HG03520 (cell line): ENCODE measurements at regions not wholly inside any gene's neighbourhood (a gene's known extent, or its start where the extent isn't known, plus 50 kb on each side); places are given as distances from the start of the nearest gene placed in this dataset.

Experiments
- ATAC-seq: cut with Tn5 transposase; IDR thresholded peaks from one replicate; pipeline ENCODE4 v1.9.1; 2021; ENCODE audit warnings: mild to moderate bottlenecking, moderate library complexity; ENCODE audit not compliant: unreplicated experiment

- ATAC-seq = no peak
These were observed 112.4 kb upstream of the APC start for GRCh38 chr5:112625246-112625645.

DNA sequence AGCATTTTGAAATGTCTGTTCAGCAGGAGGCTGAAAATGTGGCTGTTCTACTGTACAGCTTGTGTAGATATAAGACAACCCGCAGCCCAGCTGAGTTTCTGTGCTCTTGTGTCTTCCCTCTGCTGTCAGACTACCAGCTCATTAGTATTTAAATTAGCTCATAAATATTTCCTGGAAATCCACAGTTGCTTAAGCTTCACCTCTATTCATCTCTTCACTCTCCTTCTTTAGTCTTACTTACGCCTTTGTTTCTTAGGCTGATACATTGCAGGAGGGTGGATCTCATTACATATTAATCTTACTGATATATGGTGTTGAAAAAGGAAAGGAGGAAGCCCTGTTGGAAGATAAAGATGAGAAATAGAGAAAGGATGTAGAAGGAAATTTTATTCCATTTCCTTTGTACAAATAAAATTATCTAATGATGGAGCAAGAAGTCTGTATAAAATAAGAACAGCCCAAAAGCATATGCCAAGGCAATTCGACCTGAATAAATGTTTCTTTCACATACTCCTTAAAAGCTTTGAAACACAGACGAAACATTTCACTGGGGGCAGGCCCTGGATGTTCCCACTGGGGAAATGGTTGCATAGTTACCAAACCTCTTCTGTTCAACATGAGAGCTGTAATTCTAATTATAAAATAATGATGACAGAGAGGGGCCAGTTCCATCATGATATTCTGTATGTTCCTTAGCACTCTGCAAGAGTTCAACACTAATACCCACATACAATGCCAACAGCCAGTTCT is 111.8 kb upstream of the APC start:
- ATAC-seq = no peak

GRCh38 chr5:112626715-112627114 is 111.0 kb upstream of the APC start:
- ATAC-seq = no peak

- ATAC-seq = no peak
These were observed 109.3 kb upstream of the APC start for GRCh38 chr5:112628214-112628980.

DNA sequence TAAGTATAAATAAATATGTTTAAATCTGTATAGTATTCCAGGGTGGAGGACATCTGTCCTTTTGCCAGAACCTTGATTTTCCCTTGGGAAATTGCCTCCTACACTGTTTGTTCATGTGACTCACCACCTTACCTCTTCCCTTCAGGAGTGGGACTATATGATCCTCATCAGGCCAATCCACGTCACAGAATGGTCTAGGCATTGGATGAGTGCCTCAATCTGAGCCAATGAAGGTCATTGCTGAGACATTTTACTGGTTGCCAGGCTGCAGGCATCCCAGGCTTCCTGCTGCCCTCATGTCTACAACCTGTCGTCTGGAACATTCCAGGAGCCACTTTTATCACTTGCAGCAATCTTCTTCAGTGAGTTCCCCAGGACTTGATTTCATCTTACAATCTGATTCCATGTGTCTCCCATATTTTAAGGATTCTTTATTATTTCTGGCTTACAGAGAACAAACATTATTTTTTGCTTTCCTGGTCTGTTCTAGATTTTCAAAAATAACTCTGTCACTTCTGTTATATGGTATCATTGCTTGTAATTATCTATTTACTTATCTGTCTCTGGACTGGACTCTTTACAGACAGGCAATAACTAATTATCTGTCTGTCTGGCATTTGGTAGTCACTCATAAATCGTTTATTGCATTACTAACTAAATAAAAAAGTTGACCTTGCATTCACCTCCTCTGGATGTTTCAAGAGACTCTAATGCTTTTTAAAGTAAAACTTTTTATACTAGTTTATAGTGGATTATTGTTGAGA is 107.3 kb upstream of the APC start:
- no peak for ATAC-seq

- ATAC-seq = no peak
These were observed 103.5 kb upstream of the APC start for GRCh38 chr5:112634166-112634565.

DNA sequence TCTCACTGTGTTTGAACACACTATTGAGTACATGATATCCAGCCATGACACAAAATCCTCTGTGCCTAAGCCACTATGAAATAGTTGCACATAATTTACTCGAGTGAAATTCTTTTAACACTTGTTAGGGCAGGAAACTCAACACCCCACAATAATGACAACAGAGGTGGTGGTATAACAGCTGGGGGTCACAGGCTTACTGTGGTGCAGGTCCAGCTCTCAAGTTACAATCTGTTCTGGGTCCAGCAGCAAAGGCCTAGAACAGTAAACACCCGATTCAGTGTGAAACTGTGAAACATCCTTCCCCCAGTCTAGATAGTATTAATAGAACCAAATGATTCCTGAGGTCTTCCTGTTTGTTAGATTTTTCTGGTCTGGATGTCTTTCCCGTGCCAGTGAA is 102.9 kb upstream of the APC start:
- no peak for ATAC-seq

GRCh38 chr5:112635276-112635675 is 102.4 kb upstream of the APC start:
- no peak for ATAC-seq

- no peak for ATAC-seq
These were observed 101.6 kb upstream of the APC start for GRCh38 chr5:112635771-112636731.

GRCh38 chr5:112636751-112637150 is 100.9 kb upstream of the APC start:
- ATAC-seq = no peak

DNA sequence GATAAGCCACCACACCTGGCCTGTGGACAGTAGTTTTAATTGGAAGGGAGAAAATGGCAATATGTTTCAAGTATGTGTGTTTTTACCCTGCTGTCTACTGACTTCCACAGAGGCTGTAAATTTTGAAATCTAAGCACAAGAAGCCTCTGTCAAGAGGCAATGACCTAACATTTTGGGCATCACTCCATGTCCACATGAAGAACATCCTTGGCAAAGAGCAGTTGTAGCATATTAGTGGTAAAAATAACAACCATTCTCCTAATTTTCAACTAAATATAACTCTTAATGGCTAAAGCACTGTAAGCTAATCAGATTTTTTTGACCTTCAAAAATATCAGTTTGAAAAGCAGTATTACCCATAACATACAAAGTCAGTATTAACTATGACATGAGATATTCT is 100.3 kb upstream of the APC start:
- ATAC-seq = no peak

DNA sequence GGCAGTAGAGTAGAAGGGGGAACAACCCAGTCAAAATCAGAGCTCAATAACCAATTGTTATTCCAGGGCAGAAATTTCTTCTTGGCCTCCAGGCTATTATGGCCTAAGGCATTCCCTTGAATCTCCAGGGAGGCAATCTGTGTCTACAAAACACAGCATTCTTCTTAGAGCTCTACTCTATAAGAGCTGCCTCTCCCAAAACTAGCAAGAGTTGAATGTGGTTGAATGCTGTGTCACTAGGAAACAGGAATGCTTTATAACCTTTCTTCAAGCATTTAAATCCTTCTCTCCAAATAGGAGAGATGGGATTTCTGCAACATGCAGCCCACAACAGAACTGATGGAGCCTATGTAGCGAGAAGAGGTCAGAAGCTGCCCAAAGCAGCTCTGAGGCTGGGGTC is 97.1 kb upstream of the APC start:
- no peak for ATAC-seq

GRCh38 chr5:112641515-112642110 is 96.1 kb upstream of the APC start:
- no peak for ATAC-seq

- ATAC-seq = no peak
These were observed 94.8 kb upstream of the APC start for GRCh38 chr5:112642885-112643284.

DNA sequence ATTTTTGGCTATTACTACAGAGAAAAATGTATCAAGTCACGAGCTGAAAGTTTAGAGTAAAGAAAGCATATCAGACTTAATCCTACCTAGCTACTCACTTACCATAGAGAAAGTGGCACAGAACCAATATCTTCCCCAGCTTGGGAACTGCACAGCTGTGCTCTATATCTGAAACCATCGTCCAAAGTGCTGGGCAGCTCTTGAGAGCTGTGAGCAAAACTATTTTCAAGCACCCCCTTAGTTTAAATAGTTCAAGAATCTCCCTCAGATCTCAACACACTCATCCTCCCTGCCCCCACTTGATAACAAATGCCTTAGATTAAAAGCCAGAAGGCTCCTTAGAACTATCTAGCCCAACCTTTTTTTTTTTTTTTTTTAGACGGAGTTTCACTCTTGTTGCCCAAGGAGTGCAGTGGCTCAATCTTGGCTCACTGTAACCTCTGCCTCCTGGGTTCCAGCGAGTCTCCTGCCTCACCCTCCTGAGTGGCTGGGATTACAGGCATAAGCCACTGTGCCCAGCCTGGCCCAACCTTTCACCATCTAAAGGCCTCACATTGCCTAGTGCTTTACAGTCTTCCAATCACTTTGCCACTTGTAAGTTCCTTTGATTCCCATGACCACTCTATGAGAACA is 94.2 kb upstream of the APC start:
- no peak for ATAC-seq

- ATAC-seq = no peak
These were observed 91.3 kb upstream of the APC start for GRCh38 chr5:112646139-112646936.

DNA sequence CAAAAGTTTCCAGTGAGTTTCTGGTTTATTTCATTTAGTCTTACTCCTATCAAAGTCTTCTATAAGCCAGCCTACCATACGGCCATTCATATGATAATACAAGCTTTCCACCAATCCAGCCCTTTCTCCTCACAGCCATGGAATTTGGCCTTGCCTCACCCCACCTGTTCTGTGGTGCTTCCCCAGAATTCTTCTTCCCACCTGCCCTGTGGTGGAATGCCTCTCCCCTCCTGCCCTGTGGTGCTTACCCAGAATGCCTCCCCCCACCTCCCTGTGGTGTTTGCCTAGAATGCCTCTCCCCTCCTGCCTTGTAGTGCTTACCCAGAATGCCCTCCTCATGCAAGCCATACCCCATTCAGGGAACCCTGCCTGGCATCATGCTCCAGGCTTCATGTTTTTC is 90.3 kb upstream of the APC start:
- no peak for ATAC-seq

DNA sequence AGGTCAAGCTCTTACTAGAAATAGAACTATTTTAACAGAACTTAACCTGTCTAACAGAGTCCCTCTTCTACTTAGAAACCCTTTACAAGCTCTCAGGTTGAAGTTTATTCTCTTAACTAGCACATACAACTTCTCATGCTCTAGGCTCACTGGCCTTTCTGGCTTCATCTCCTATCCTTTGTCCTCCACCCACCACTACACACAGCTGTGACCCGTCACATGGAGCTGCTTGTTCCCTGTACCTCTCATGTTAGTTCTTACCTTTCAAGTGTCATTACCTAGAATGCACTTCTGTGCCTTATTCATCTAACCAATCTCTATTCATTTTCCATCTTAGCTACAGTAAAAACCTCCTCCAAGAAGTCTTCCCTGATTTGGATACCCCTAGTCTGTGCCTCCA is 89.4 kb upstream of the APC start:
- no peak for ATAC-seq

DNA sequence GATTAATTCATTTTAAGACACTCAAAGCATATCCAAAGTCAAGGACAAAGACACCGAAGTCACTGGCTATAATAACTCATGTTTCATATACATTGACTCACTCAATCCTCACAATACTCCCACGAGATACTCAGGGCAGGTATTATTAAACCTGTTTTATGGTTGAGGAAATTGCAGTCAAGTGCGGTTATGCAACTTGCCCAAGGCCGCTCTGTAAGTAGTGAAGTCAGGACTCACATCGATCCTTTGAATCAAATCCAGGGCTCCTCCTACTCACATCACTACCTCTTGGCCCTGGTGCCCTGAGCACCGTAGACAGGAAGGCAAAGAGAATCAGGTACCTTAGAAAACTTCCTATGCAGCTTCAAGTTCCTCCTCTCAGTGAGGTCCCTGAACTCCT is 87.8 kb upstream of the APC start:
- ATAC-seq = no peak
